ENCODE measurements at regions not wholly inside any gene's neighbourhood (a gene's known extent, or its start where the extent isn't known, plus 50 kb on each side); places are given as distances from the start of the nearest gene placed in this dataset.

DNA sequence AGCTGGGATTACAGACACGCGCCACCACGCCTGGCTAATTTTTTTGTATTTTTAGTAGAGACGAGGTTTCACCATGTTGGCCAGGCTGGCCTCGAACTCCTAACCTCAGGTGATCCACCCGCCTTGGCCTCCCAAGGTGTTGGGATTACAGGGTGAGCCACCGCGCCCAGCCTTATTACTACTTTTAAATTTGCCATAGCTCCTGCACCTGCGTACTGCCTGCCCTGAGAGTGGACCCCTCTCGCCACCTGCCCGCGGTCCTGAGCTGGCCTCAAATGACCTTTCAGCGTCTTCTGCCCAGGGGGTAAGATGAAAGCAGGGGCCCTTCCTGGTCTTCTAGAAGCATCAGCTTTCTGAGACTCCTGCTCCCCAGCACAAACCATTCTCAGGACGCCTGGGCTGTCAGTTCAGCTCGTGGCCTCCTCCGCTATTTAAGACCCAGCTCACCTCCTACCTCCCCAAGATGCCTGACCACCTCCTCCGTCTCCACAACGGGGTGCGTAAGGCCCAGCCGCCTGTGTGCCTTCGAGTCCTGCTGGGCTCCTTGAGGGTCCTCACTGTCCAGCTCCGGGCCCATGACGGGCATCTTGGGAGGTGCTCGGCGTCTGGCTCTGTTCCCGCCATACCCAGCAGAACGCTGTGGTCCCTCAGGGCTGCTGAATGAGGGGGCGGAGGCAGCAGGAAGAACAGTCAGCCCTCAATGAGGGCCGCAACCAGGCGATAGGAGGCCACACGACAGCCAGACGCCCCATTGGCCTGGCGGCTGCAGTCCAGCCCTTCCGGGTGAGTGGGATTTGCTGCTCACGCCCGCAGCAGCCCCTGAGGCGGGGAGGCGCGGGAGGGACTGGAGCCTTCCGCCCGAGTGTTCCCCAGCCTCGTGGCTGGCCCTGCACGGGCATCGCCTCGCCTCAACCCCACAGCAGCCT, 266.6 kb downstream of the TFCP2L1 start:
- TF ChIP-seq, protein P1, sequence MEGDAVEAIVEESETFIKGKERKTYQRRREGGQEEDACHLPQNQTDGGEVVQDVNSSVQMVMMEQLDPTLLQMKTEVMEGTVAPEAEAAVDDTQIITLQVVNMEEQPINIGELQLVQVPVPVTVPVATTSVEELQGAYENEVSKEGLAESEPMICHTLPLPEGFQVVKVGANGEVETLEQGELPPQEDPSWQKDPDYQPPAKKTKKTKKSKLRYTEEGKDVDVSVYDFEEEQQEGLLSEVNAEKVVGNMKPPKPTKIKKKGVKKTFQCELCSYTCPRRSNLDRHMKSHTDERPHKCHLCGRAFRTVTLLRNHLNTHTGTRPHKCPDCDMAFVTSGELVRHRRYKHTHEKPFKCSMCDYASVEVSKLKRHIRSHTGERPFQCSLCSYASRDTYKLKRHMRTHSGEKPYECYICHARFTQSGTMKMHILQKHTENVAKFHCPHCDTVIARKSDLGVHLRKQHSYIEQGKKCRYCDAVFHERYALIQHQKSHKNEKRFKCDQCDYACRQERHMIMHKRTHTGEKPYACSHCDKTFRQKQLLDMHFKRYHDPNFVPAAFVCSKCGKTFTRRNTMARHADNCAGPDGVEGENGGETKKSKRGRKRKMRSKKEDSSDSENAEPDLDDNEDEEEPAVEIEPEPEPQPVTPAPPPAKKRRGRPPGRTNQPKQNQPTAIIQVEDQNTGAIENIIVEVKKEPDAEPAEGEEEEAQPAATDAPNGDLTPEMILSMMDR (conservative IDR thresholded peaks at IDR 0.05; ENCODE audit: low read depth, low read length), result no peak
- TF ChIP-seq EZH2 (IDR thresholded peaks at IDR 0.05; ENCODE audit: low read length, unreplicated experiment), result no peak
- TF ChIP-seq EZH2phosphoT487 (IDR thresholded peaks at IDR 0.05; ENCODE audit: borderline replicate concordance, low read length), result no peak

All from PC-3 (cell line).